H1 (cell line): ENCODE measurements at regions not wholly inside any gene's neighbourhood (a gene's known extent, or its start where the extent isn't known, plus 50 kb on each side); places are given as distances from the start of the nearest gene placed in this dataset.

Experiments used
- CTCF ChIA-PET: fragments of 300-600 bp; sonication (Branson Sonifier 250); formaldehyde crosslinking; loops from one replicate; lab custom pipeline; 2021; ENCODE audit not compliant: partially characterized antibody; lab: Charles Lee
- POLR2A ChIA-PET: fragments of 300-600 bp; sonication (Branson Sonifier 250); formaldehyde crosslinking; loops from one replicate; lab custom pipeline; 2021; ENCODE audit warnings: inconsistent platforms; ENCODE audit not compliant: partially characterized antibody; lab: Charles Lee
- DNase-seq, 2 experiments: peaks; one replicate each; pipeline versions ENCODE4 v3.0.0 to v3.0.0-alpha.2; 2010 to 2022; ENCODE audit warnings: low spot score in 2 of 2, low read depth in 1 of 2, mixed read lengths in 1 of 2
- FAIRE-seq: peaks from 2 replicates; lab custom pipeline; 2011; peaks lifted over from hg19 to GRCh38; lab: Jason Lieb, UNC
- H2AFZ ChIP-seq: 2 replicates; pipeline ENCODE4 v1.8.1; 2012; ENCODE audit warnings: low read length, inconsistent platforms
- H2AK5ac ChIP-seq: 2 replicates; pipeline ENCODE4 v1.6.1; 2013; ENCODE audit warnings: low read depth, low read length
- H2BK120ac ChIP-seq: replicated peaks from 2 replicates; pipeline ENCODE3; 2013; ENCODE audit warnings: low read depth, low read length, inconsistent platforms
- H2BK12ac ChIP-seq: 2 replicates; pipeline ENCODE4 v1.6.1; 2013; ENCODE audit warnings: low read depth, low read length
- H2BK15ac ChIP-seq: 2 replicates; pipeline ENCODE4 v1.6.1; 2013; ENCODE audit warnings: low read length
- H2BK20ac ChIP-seq: 2 replicates; pipeline ENCODE4 v1.6.1; 2013; ENCODE audit warnings: low read length
- H2BK5ac ChIP-seq: 2 replicates; pipeline ENCODE4 v1.6.1; 2013; ENCODE audit warnings: low read depth, low read length
- H3K14ac ChIP-seq: 2 replicates; pipeline ENCODE4 v1.6.1; 2013; ENCODE audit warnings: inconsistent platforms; ENCODE audit not compliant: insufficient read length
- H3K18ac ChIP-seq: 2 replicates; pipeline ENCODE4 v1.6.1; 2013; ENCODE audit warnings: low read length; ENCODE audit errors: extremely low read depth
- H3K23ac ChIP-seq: 2 replicates; pipeline ENCODE4 v1.6.1; 2013; ENCODE audit warnings: inconsistent platforms; ENCODE audit not compliant: insufficient read length
- H3K23me2 ChIP-seq: 2 replicates; pipeline ENCODE4 v1.6.1; 2013; ENCODE audit warnings: low read depth, low read length
- H3K27ac ChIP-seq: 2 replicates; pipeline ENCODE4 v1.6.1; 2011; ENCODE audit warnings: low read depth, low read length, inconsistent platforms
- H3K27me3 ChIP-seq, 4 experiments: replicated peaks in 1 of 4; 1 replicate in 1 of 4; 2 replicates in 3 of 4; pipeline versions ENCODE4 v1.6.1 to v1.8.1; 2011 to 2013; ENCODE audit warnings: low read length in 3 of 4, mild to moderate bottlenecking in 3 of 4, inconsistent platforms in 2 of 4, mixed read lengths in 2 of 4, moderate library complexity in 1 of 4; ENCODE audit not compliant: control insufficient read depth in 3 of 4, insufficient read depth in 3 of 4; ENCODE audit errors: extremely low read depth in 1 of 4
- H3K36me3 ChIP-seq, 4 experiments: 2 replicates each; pipeline versions ENCODE4 v1.6.1 to v1.8.1; 2011 to 2013; ENCODE audit warnings: mild to moderate bottlenecking in 4 of 4, low read length in 3 of 4, moderate library complexity in 2 of 4, control low read depth in 1 of 4, inconsistent platforms in 1 of 4; ENCODE audit not compliant: insufficient read depth in 4 of 4, control insufficient read depth in 2 of 4
- H3K4ac ChIP-seq: replicated peaks from 2 replicates; pipeline ENCODE3; 2013; ENCODE audit warnings: low read length, low read depth, mixed read lengths, inconsistent platforms; ENCODE audit not compliant: insufficient read length
- H3K4me1 ChIP-seq, 4 experiments: replicated peaks in 1 of 4; 1 replicate in 1 of 4; 2 replicates in 3 of 4; pipeline versions ENCODE4 v1.6.1 to v1.8.1; 2011 to 2013; ENCODE audit warnings: low read length in 3 of 4, inconsistent platforms in 2 of 4, mixed read lengths in 1 of 4; ENCODE audit not compliant: insufficient read depth in 4 of 4, control insufficient read depth in 3 of 4
- H3K4me2 ChIP-seq, 2 experiments: 2 replicates each; pipeline versions ENCODE4 v1.6.1 to v1.8.1; 2011 to 2013; ENCODE audit warnings: low read depth in 2 of 2, low read length in 2 of 2, control low read depth in 1 of 2, inconsistent platforms in 1 of 2, mild to moderate bottlenecking in 1 of 2; ENCODE audit not compliant: insufficient read depth in 1 of 2
- H3K4me3 ChIP-seq, 4 experiments: fragments of 200-600, 300-600 bp in 1 of 4; sonication (generic), shearing (Covaris generic), sonication (Bioruptor Twin) in 1 of 4; 2 replicates each; pipeline versions ENCODE4 v1.5.1 to v1.8.1; 2011 to 2016; ENCODE audit warnings: low read length in 4 of 4, low read depth in 3 of 4, control low read depth in 2 of 4, inconsistent platforms in 2 of 4, mild to moderate bottlenecking in 2 of 4, mixed read lengths in 1 of 4, moderate library complexity in 1 of 4; ENCODE audit not compliant: insufficient read depth in 2 of 4; ENCODE audit errors: extremely low read depth in 1 of 4
- H3K56ac ChIP-seq: replicated peaks from 2 replicates; pipeline ENCODE3; 2013; ENCODE audit warnings: low read depth, mild to moderate bottlenecking, mixed read lengths, low read length, inconsistent platforms; ENCODE audit not compliant: insufficient read length
- H3K79me1 ChIP-seq: 2 replicates; pipeline ENCODE4 v1.6.1; 2013; ENCODE audit warnings: low read depth, low read length, control low read depth
- H3K79me2 ChIP-seq, 2 experiments: 2 replicates each; pipeline versions ENCODE4 v1.6.1 to v1.8.1; 2012 to 2013; ENCODE audit warnings: low read length in 2 of 2, mild to moderate bottlenecking in 2 of 2, inconsistent platforms in 1 of 2; ENCODE audit not compliant: insufficient read depth in 2 of 2, control insufficient read depth in 1 of 2
- H3K9ac ChIP-seq, 4 experiments: replicated peaks in 1 of 4; 1 replicate in 1 of 4; 2 replicates in 3 of 4; pipeline versions ENCODE4 v1.6.1 to v1.8.1; 2011 to 2013; ENCODE audit warnings: low read depth in 3 of 4, low read length in 3 of 4, control low read depth in 2 of 4, mild to moderate bottlenecking in 2 of 4, moderate library complexity in 2 of 4, inconsistent platforms in 1 of 4; ENCODE audit errors: extremely low read depth in 1 of 4
- H3K9me3 ChIP-seq, 2 experiments: 2 replicates each; pipeline versions ENCODE4 v1.6.1 to v1.8.1; 2012 to 2013; ENCODE audit warnings: mild to moderate bottlenecking in 2 of 2, moderate library complexity in 2 of 2, control low read depth in 1 of 2, inconsistent platforms in 1 of 2, low read depth in 1 of 2, low read length in 1 of 2, mixed read lengths in 1 of 2; ENCODE audit not compliant: insufficient read depth in 2 of 2
- H4K20me1 ChIP-seq, 2 experiments: replicated peaks in 1 of 2; 2 replicates each; pipeline versions ENCODE3 to v1.8.1; 2011 to 2013; ENCODE audit warnings: inconsistent platforms in 2 of 2, low read length in 2 of 2, mild to moderate bottlenecking in 1 of 2; ENCODE audit not compliant: insufficient read depth in 2 of 2, control insufficient read depth in 1 of 2
- H4K5ac ChIP-seq: 2 replicates; pipeline ENCODE4 v1.6.1; 2013; ENCODE audit warnings: low read length, low read depth, mixed read lengths, inconsistent platforms; ENCODE audit not compliant: insufficient read length
- H4K8ac ChIP-seq: 2 replicates; pipeline ENCODE4 v1.8.0; 2013; ENCODE audit warnings: mild to moderate bottlenecking, moderate library complexity, low read length, inconsistent platforms; ENCODE audit not compliant: insufficient read depth; ENCODE audit errors: extremely low read depth
- H4K91ac ChIP-seq: replicated peaks from 2 replicates; pipeline ENCODE3; 2013; ENCODE audit warnings: low read length, mixed read lengths, inconsistent platforms; ENCODE audit not compliant: insufficient read length
- CTCF ChIP-seq, 3 experiments: IDR thresholded peaks; 1 replicate in 2 of 3; 2 replicates in 1 of 3; pipeline versions ENCODE4 v1.5.1 to v1.6.1; 2011; ENCODE audit warnings: low read length in 3 of 3, mild to moderate bottlenecking in 3 of 3, inconsistent platforms in 2 of 3, low read depth in 1 of 3, moderate library complexity in 1 of 3; ENCODE audit not compliant: insufficient read depth in 1 of 3; ENCODE audit errors: control extremely low read depth in 1 of 3
- GABPA ChIP-seq: IDR thresholded peaks from 2 replicates; pipeline ENCODE4 v1.6.1; 2011; ENCODE audit warnings: mild to moderate bottlenecking, low read length, moderate library complexity, borderline replicate concordance; ENCODE audit not compliant: insufficient read depth
- JUND ChIP-seq: IDR thresholded peaks from 2 replicates; pipeline ENCODE4 v1.6.1; 2011; ENCODE audit warnings: mild to moderate bottlenecking, improper control_type of control experiment, low read length
- WGBS, 2 experiments: shearing (Covaris generic) in 1 of 2; methylation state at CpG; one replicate each; pipeline versions ENCODE4 v1.1.6 to v1.1.7; 2013 to 2015; ENCODE audit warnings: low lambda C conversion rate in 2 of 2, mixed read lengths in 2 of 2, inconsistent platforms in 1 of 2, low coverage in 1 of 2, missing lambda C conversion rate in 1 of 2; ENCODE audit not compliant: insufficient replicate concordance in 2 of 2, insufficient coverage in 1 of 2, insufficient read length in 1 of 2; ENCODE audit errors: extremely low coverage in 1 of 2, missing lambda C conversion rate in 1 of 2; 5-methylcytosine and 5-hydroxymethylcytosine counted together

- H3K36me3 ChIP-seq, result no peaks in the 10 kb centered on the region
- H3K56ac ChIP-seq, result no peak overlapping the region
- no peak overlapping the region for H2AFZ ChIP-seq
- H2BK15ac ChIP-seq, result no peak overlapping the region
- H4K8ac ChIP-seq, result no peak overlapping the region
- no peak for DNase-seq
- no peak overlapping the region for H4K91ac ChIP-seq
- no peaks in the 10 kb centered on the region for H3K23me2 ChIP-seq
- CTCF ChIA-PET, result no interaction called here
- H3K9me3 ChIP-seq, result no peaks in the 10 kb centered on the region
- TF ChIP-seq JUND, result no peak
- TF ChIP-seq GABPA, result no peak
- TF ChIP-seq CTCF (IDR thresholded peaks at IDR 0.05; ENCODE audit: control extremely low read depth in 1 of 3, insufficient read depth in 1 of 3, low read depth in 1 of 3, low read length in 3 of 3), result no peak
- TF ChIP-seq, all 59 proteins: peak for 0
- H3K4me3 ChIP-seq, result no peak overlapping the region
- POLR2A ChIA-PET, result no interaction called here
- no peak overlapping the region for H2BK20ac ChIP-seq
- no peak overlapping the region for H2BK5ac ChIP-seq
- no peak overlapping the region for H4K5ac ChIP-seq
- no peaks in the 10 kb centered on the region for H4K20me1 ChIP-seq
- no peak overlapping the region for H3K14ac ChIP-seq
- no peaks in the 10 kb centered on the region; a peak in 1 of 7 replicates for H3K4me1 ChIP-seq
- no peak overlapping the region for H3K27ac ChIP-seq
- no peak overlapping the region for H2BK12ac ChIP-seq
- no peak overlapping the region for H3K18ac ChIP-seq
- no peak overlapping the region for H3K23ac ChIP-seq
- 85% methylated on average over 5 of the region's 5 CpGs; no CpG with 5 or more reads in 1 of the 2 experiments for WGBS, 2 experiments
- no peak overlapping the region for H2AK5ac ChIP-seq
- no peak for FAIRE-seq
- no peak overlapping the region for H3K4ac ChIP-seq
- H3K27me3 ChIP-seq, result no peaks in the 10 kb centered on the region
- no peak overlapping the region for H3K4me2 ChIP-seq
- no peak overlapping the region for H3K9ac ChIP-seq
- H3K79me1 ChIP-seq, result no peaks in the 10 kb centered on the region
- H2BK120ac ChIP-seq, result no peak overlapping the region
- H3K79me2 ChIP-seq, result no peaks in the 10 kb centered on the region
Measured at GRCh38 chr7:89554209-89554608, 600.1 kb upstream of the STEAP1 start.
